Spleen (tissue), 11 donors: ENCODE measurements at regions not wholly inside any gene's neighbourhood (a gene's known extent, or its start where the extent isn't known, plus 50 kb on each side); places are given as distances from the start of the nearest gene placed in this dataset.

Experiments used
- DNase-seq: peaks from one replicate; pipeline ENCODE4 v3.0.0-alpha.2; 2020
- H3K27ac ChIP-seq, 8 donors: fragments of 200-600 bp; sonication (generic) in 7 of 8; 1 replicate in 4 of 8; 2 replicates in 4 of 8; pipeline versions ENCODE4 v1.5.0 to v1.8.0; 2016 to 2021; ENCODE audit warnings: inconsistent platforms in 4 of 8, mild to moderate bottlenecking in 4 of 8, moderate library complexity in 1 of 8
- H3K27me3 ChIP-seq, 7 donors: fragments of 200-600 bp; sonication (generic) in 6 of 7; replicated peaks in 1 of 7; 1 replicate in 4 of 7; 2 replicates in 3 of 7; pipeline versions ENCODE4 v1.5.0 to v1.8.0; 2016 to 2021; ENCODE audit warnings: inconsistent platforms in 3 of 7, mild to moderate bottlenecking in 1 of 7
- H3K36me3 ChIP-seq, 6 donors: fragments of 200-600 bp; sonication (generic) in 5 of 6; 1 replicate in 4 of 6; 2 replicates in 2 of 6; pipeline versions ENCODE4 v1.5.0 to v1.8.0; 2016 to 2021; ENCODE audit warnings: inconsistent platforms in 2 of 6
- H3K4me1 ChIP-seq, 6 donors: fragments of 200-600 bp; sonication (generic) in 5 of 6; 1 replicate in 3 of 6; 2 replicates in 3 of 6; pipeline versions ENCODE4 v1.5.0 to v1.8.0; 2016 to 2021; ENCODE audit warnings: inconsistent platforms in 3 of 6
- H3K4me3 ChIP-seq, 8 donors: fragments of 200-600 bp; sonication (generic) in 7 of 8; 1 replicate in 4 of 8; 2 replicates in 4 of 8; pipeline versions ENCODE4 v1.5.0 to v1.8.0; 2016 to 2021; ENCODE audit warnings: inconsistent platforms in 4 of 8, mild to moderate bottlenecking in 4 of 8, moderate library complexity in 2 of 8
- H3K9me3 ChIP-seq, 8 donors: fragments of 200-600 bp; sonication (generic) in 7 of 8; 1 replicate in 4 of 8; 2 replicates in 4 of 8; pipeline versions ENCODE4 v1.5.0 to v1.8.0; 2016 to 2021; ENCODE audit warnings: inconsistent platforms in 4 of 8
- POLR2A ChIP-seq, 3 donors: fragments of 450-650 bp; IDR thresholded peaks; one replicate each; pipeline ENCODE4 v1.5.1; 2017; ENCODE audit warnings: antibody characterized with exemption in 3 of 3, mild to moderate bottlenecking in 1 of 3
- POLR2AphosphoS5 ChIP-seq, 3 donors: sonication (generic); formaldehyde crosslinking; IDR thresholded peaks; one replicate each; pipeline ENCODE4 v1.5.1; 2017; ENCODE audit warnings: antibody characterized with exemption in 3 of 3
- WGBS, 5 donors: extraction: QIAGEN DNeasy Blood & Tissue Kit in 3 of 5; methylation state at CpG; one replicate each; pipeline versions ENCODE4 v1.1.5 to v1.1.7; 2013 to 2018; 5-methylcytosine and 5-hydroxymethylcytosine counted together
- intact Hi-C: fragments of 100-400 bp; cut with DNase I; formaldehyde crosslinking; loops from one replicate; pipeline ENCODE4 v1.15.0; 2023; ENCODE audit warnings: low total_unique reads
- TF ChIP-seq, protein P1 (sequence below), 11 experiments: fragments of 200-600 bp in 7 of 11; fragments of 450-650 bp in 4 of 11; sonication (generic) in 4 of 11; IDR thresholded peaks in 8 of 11; conservative IDR thresholded peaks in 3 of 11; 1 replicate in 7 of 11; 2 replicates in 4 of 11; pipeline versions ENCODE4 v1.4.0 to v1.8.0; 2016 to 2021; ENCODE audit warnings: antibody characterized with exemption in 11 of 11, inconsistent platforms in 4 of 11, mild to moderate bottlenecking in 1 of 11
- donor health status: healthy with polysubstance abuse.
- donor health status: DM: no; HTN: no; CAD: no; lungs with moderate emphysema.
- donor health status: DM: no; HTN: no; CAD: no.
- donor health status: Bipolar disorder and iron deficiency.
- donor health status: healthy.
- donor health status: DM: no; HTN: no; CAD: no.
- donor health status: DM: yes; HTN: yes; CAD: no.

DNA sequence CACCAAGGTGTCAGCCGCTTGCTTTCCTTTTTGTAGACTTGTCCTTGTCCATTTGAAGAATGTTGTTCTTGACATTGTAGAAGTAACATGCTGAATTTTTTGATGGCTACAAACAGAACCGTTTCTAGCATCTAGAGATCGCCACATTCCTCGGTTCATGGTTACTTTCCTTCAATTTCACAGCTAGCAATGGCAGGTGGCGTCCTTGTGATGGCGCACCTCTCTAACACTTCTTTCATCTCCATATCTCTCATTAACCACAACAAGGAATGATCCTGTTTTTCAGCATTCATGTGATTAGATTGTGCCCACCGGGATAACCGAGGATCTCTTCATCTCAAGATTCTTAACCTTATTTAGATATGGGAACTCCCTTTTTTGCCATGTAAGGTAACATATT is 2129.8 kb downstream of the NCAM2 start:
- WGBS, 5 donors = 79 to 88% (median 83%) methylated on average over 8 of the region's 8 CpGs
- TF ChIP-seq, protein P1, sequence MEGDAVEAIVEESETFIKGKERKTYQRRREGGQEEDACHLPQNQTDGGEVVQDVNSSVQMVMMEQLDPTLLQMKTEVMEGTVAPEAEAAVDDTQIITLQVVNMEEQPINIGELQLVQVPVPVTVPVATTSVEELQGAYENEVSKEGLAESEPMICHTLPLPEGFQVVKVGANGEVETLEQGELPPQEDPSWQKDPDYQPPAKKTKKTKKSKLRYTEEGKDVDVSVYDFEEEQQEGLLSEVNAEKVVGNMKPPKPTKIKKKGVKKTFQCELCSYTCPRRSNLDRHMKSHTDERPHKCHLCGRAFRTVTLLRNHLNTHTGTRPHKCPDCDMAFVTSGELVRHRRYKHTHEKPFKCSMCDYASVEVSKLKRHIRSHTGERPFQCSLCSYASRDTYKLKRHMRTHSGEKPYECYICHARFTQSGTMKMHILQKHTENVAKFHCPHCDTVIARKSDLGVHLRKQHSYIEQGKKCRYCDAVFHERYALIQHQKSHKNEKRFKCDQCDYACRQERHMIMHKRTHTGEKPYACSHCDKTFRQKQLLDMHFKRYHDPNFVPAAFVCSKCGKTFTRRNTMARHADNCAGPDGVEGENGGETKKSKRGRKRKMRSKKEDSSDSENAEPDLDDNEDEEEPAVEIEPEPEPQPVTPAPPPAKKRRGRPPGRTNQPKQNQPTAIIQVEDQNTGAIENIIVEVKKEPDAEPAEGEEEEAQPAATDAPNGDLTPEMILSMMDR (IDR thresholded peaks at IDR 0.05 in 8 of 11, conservative IDR thresholded peaks at IDR 0.05 in 3 of 11) = no peak
- no peak for TF ChIP-seq POLR2A (IDR thresholded peaks at IDR 0.05)
- TF ChIP-seq POLR2AphosphoS5 (IDR thresholded peaks at IDR 0.05) = no peak

DNA sequence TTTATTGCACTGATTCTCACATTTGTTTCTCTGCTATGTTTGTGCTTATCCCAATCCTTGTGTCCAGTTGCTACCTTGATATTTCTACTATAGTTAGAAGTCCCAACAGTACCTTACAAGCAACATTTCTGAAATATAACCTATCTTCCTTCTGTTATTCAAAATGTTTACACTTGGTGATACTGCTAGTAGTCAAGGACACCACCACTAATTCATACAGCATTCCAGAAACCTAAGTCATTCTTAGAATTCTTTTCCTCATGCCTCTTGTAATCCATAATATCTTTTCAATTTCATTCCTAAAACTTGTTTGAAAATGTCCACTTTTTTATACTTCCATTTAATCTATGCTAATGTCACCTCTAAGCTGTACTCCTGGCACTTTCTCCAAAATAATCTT is 2132.1 kb downstream of the NCAM2 start:
- H3K36me3 ChIP-seq = no peaks in the 10 kb centered on the region
- H3K27ac ChIP-seq = no peak overlapping the region
- intact Hi-C loops = no loop called here
- TF ChIP-seq POLR2AphosphoS5 (IDR thresholded peaks at IDR 0.05) (no peak), POLR2A (IDR thresholded peaks at IDR 0.05) (no peak)
- TF ChIP-seq, protein P1 (IDR thresholded peaks at IDR 0.05 in 8 of 11, conservative IDR thresholded peaks at IDR 0.05 in 3 of 11) = no peak
- no peaks in the 10 kb centered on the region for H3K4me1 ChIP-seq
- DNase-seq = no peak
- no peak overlapping the region for H3K4me3 ChIP-seq
- H3K9me3 ChIP-seq = peaks cover 0 to 10% (median 5%) of the 10 kb centered on the region in 8 donors
- H3K27me3 ChIP-seq = no peaks in the 10 kb centered on the region

More for the DNA sequence above, 2129.8 kb downstream of the NCAM2 start:
- no peak for DNase-seq
- no peaks in the 10 kb centered on the region for H3K9me3 ChIP-seq
- intact Hi-C loops = no loop called here
- H3K27me3 ChIP-seq = no peaks in the 10 kb centered on the region
- no peaks in the 10 kb centered on the region for H3K4me1 ChIP-seq
- H3K27ac ChIP-seq = no peak overlapping the region
- no peak overlapping the region for H3K4me3 ChIP-seq
- no peaks in the 10 kb centered on the region for H3K36me3 ChIP-seq

DNA sequence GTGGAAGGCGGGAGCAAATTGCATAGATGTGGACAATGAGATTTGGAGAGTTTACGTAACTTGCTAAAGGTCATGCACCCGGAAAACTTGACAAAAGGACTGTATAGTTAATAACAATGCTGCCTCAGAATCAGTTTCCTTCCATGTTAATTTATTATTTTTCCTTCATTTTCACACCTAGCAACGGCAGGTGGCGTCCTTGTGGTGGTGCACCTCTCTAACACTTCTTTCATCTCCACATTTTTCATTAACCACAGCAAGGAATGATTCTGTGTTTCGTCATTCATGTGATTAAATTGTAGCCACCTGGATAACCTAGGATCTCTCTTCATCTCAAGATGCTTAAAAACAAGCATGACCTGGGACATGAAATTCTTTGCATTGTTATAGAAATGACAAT is 2133.0 kb downstream of the NCAM2 start:
- DNase-seq = no peak
- TF ChIP-seq, protein P1 (IDR thresholded peaks at IDR 0.05 in 8 of 11, conservative IDR thresholded peaks at IDR 0.05 in 3 of 11) = no peak
- TF ChIP-seq POLR2A (IDR thresholded peaks at IDR 0.05) (no peak), POLR2AphosphoS5 (IDR thresholded peaks at IDR 0.05) (no peak)
- Histone ChIP-seq H3K27ac (no peak overlapping the region), H3K36me3 (no peaks in the 10 kb centered on the region), H3K27me3 (no peaks in the 10 kb centered on the region), H3K4me3 (no peak overlapping the region), H3K9me3 (peaks cover 0 to 18% (median 7%) of the 10 kb centered on the region in 8 donors), H3K4me1 (no peaks in the 10 kb centered on the region)
- intact Hi-C loops = no loop called here
- 60 to 76% (median 63%) methylated on average over 6 of the region's 6 CpGs for WGBS, 5 donors

DNA sequence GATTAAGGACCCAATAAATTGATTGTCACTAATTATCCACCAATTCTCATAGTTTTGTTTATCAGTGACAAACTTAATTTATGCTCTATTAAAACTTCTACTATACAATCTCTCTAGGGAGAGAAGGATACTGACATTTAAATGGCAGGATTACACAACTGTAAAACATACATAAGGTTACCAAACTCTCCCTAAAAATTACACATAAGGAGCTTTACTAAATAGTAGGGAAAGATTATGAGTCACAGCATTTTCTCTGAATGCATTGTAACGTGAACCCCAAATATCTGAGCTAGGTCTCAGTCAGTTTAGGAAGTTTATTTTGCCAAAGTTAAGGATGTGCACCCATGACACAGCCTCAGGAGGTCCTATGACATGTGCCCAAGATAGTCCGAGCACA is 2140.6 kb downstream of the NCAM2 start:
- no peak for DNase-seq
- Histone ChIP-seq H3K36me3 (no peaks in the 10 kb centered on the region), H3K27me3 (no peaks in the 10 kb centered on the region), H3K4me3 (no peak overlapping the region), H3K27ac (no peak overlapping the region), H3K4me1 (no peaks in the 10 kb centered on the region), H3K9me3 (peaks cover 0 to 54% (median 37%) of the 10 kb centered on the region in 8 donors)
- intact Hi-C loops = no loop called here
- no peak for TF ChIP-seq POLR2AphosphoS5 (IDR thresholded peaks at IDR 0.05)
- no peak for TF ChIP-seq POLR2A (IDR thresholded peaks at IDR 0.05)
- TF ChIP-seq, protein P1 (IDR thresholded peaks at IDR 0.05 in 8 of 11, conservative IDR thresholded peaks at IDR 0.05 in 3 of 11) = no peak
- 65 to 86% (median 78%) methylated on average over 2 of the region's 2 CpGs for WGBS, 5 donors
